ENCODE measurements at regions not wholly inside any gene's neighbourhood (a gene's known extent, or its start where the extent isn't known, plus 50 kb on each side); places are given as distances from the start of the nearest gene placed in this dataset.
"Not testable (repeated sequence)": the region's sequence is repeated elsewhere in the genome, so short reads cannot be mapped to it uniquely, and the experiment has no call there.

- Histone ChIP-seq H3K4me1 (no peaks in the 10 kb centered on the region), H3K4me3 (no peak overlapping the region), H3K36me3 (no peaks in the 10 kb centered on the region), H3K27me3 (ENCODE audit: low read depth) (no peaks in the 10 kb centered on the region), H3K9me3 (no peaks in the 10 kb centered on the region), H3K27ac (no peak overlapping the region)
- DNase-seq (no peak), ATAC-seq (no peak)
- intact Hi-C loops (cut with DNase I): no loop called here
- TF ChIP-seq, protein P1, sequence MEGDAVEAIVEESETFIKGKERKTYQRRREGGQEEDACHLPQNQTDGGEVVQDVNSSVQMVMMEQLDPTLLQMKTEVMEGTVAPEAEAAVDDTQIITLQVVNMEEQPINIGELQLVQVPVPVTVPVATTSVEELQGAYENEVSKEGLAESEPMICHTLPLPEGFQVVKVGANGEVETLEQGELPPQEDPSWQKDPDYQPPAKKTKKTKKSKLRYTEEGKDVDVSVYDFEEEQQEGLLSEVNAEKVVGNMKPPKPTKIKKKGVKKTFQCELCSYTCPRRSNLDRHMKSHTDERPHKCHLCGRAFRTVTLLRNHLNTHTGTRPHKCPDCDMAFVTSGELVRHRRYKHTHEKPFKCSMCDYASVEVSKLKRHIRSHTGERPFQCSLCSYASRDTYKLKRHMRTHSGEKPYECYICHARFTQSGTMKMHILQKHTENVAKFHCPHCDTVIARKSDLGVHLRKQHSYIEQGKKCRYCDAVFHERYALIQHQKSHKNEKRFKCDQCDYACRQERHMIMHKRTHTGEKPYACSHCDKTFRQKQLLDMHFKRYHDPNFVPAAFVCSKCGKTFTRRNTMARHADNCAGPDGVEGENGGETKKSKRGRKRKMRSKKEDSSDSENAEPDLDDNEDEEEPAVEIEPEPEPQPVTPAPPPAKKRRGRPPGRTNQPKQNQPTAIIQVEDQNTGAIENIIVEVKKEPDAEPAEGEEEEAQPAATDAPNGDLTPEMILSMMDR (IDR thresholded peaks at IDR 0.05): no peak
These were observed 100.9 kb upstream of the NR3C2 start for GRCh38 chr4:148542922-148543623.

DNA sequence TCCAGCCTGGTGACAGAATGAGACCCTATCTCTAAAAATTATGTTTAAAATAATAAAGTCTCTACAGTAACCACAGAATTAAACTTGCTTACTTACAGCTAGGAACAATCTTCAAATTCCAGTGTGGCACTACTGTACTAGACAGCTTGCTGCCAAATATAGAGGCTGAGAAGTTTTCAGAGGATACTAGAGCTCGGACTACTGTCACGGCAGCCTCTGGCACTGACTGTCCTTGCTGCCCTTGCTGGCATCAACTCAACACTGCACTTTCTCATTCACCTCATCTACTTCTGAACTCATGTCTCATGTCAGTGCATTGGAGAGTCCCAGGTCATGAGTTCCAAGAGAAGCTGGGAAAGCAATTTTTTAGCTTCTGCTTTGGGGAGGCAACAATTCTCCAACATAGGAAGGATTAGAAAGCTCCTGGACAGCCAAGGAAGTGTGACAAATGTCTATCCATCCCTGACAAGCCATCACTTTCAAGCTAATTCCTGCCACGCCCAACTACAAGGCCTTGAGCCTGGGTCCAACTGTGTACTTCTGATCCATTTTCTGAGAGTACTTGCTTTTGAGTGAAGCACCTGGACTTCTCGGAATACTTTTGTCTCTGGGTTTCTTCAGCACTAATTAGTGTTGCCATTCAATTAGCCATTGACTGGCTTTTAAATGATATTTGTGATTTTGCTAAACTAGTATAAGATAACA is 98.6 kb upstream of the NR3C2 start:
- Histone ChIP-seq H3K36me3 (no peaks in the 10 kb centered on the region), H3K27me3 (ENCODE audit: low read depth) (no peaks in the 10 kb centered on the region), H3K4me3 (no peak overlapping the region), H3K27ac (no peak overlapping the region), H3K4me1 (no peaks in the 10 kb centered on the region), H3K9me3 (no peaks in the 10 kb centered on the region)
- intact Hi-C loops (cut with DNase I): no loop called here
- ATAC-seq: no peak
- no peak for DNase-seq
- TF ChIP-seq, protein P1 (IDR thresholded peaks at IDR 0.05): no peak

DNA sequence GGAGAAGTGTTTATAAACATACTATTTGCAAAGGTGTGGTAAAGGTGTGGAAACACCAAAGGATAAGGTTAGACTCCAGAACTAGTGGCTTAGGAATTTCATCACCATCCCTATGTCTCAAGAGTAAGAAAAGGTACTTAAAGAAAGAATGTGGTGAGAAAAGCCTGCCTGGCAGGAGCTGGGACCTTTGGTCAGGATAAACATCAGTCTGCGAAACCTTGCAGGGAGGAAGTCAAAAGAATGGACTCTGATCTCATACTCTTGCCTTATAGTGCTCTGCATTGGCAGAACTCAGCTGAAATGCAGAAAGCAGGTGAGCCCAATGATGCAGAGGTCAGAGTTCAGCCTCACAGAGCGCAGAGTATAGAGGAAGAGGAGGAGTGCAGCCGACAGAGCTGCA is 97.2 kb upstream of the NR3C2 start:
- intact Hi-C loops (cut with DNase I): no loop called here
- Histone ChIP-seq H3K27ac (no peak overlapping the region), H3K36me3 (no peaks in the 10 kb centered on the region), H3K4me1 (no peaks in the 10 kb centered on the region), H3K4me3 (no peak overlapping the region), H3K9me3 (peaks cover 7% of the 10 kb centered on the region), H3K27me3 (ENCODE audit: low read depth) (no peaks in the 10 kb centered on the region)
- ATAC-seq (peak; percentile 81 to 83), DNase-seq (no peak)
- TF ChIP-seq, protein P1 (IDR thresholded peaks at IDR 0.05): no peak

DNA sequence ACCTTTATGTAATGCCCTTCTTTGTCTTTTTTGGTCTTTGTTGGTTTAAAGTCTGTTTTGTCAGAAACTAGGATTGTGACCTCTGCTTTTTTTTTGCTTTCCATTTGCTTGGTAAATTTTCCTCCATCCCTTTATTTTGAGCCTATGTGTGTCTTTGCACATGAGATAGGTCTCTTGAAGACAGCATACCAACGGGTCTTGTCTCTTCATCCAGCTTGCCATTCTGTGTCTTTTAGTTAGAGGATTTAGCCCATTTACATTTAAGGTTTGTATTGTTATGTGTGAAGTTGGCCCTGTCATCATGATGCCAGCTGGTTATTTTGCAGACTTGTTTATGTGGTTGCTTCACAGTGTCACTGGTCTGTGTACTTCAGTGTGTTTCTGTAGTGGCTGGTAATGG is 91.6 kb upstream of the NR3C2 start:
- H3K36me3 ChIP-seq; ATAC-seq; DNase-seq; H3K4me3 ChIP-seq; H3K27ac ChIP-seq; H3K4me1 ChIP-seq; intact Hi-C loops (cut with DNase I); H3K27me3 ChIP-seq (ENCODE audit: low read depth): not testable (repeated sequence)
- peaks cover 23% of the 10 kb centered on the region for H3K9me3 ChIP-seq

DNA sequence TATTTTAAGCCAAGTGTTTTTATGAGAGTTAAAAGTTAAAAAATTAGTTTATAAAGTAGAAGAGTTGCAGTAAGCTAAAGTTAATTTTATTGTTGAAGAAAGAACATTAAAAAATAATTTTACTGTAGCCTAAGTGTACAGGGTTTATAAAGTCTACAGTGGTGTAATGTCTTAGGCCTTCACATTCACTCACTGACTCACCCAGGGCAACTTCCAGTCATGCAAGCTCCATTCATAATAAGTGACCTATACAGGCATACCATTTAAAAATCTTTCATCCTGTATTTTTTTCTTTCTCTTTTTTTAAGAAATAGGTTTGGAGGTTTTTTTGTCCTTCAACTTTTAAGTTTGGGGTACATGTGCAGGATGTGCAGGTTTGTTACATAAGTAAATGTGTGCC is 87.9 kb upstream of the NR3C2 start:
- H3K9me3 ChIP-seq: peaks cover 23% of the 10 kb centered on the region
- intact Hi-C loops (cut with DNase I): no loop called here
- DNase-seq (no peak), ATAC-seq (no peak)
- H3K27ac ChIP-seq: no peak overlapping the region
- no peak overlapping the region for H3K4me3 ChIP-seq
- H3K27me3 ChIP-seq (ENCODE audit: low read depth): no peaks in the 10 kb centered on the region
- TF ChIP-seq, protein P1 (IDR thresholded peaks at IDR 0.05): no peak
- H3K4me1 ChIP-seq: no peaks in the 10 kb centered on the region
- H3K36me3 ChIP-seq: no peaks in the 10 kb centered on the region

- ATAC-seq (no peak), DNase-seq (no peak)
- TF ChIP-seq, protein P1 (IDR thresholded peaks at IDR 0.05): no peak
These were observed 85.4 kb upstream of the NR3C2 start for GRCh38 chr4:148527571-148527970.

More at GRCh38 chr4:148527571-148527970, 85.4 kb upstream of the NR3C2 start:
- intact Hi-C loops (cut with DNase I): no loop called here
- Histone ChIP-seq H3K4me3 (no peak overlapping the region), H3K27me3 (ENCODE audit: low read depth) (no peaks in the 10 kb centered on the region), H3K36me3 (no peaks in the 10 kb centered on the region), H3K4me1 (no peaks in the 10 kb centered on the region), H3K9me3 (no peaks in the 10 kb centered on the region), H3K27ac (no peak overlapping the region)
